Upper lobe of left lung (tissue), 4 donors: ENCODE measurements at regions not wholly inside any gene's neighbourhood (a gene's known extent, or its start where the extent isn't known, plus 50 kb on each side); places are given as distances from the start of the nearest gene placed in this dataset.

Experiments used
- CTCF ChIP-seq, 6 experiments: fragments of 450-650 bp in 4 of 6; fragments of 200-600 bp in 2 of 6; sonication (generic) in 2 of 6; IDR thresholded peaks; one replicate each; pipeline ENCODE4 v1.5.1; 2016 to 2019; ENCODE audit warnings: antibody characterized with exemption in 6 of 6
- POLR2A ChIP-seq, 4 donors: fragments of 450-650 bp; IDR thresholded peaks; one replicate each; pipeline ENCODE4 v1.5.1; 2016 to 2017; ENCODE audit warnings: antibody characterized with exemption in 4 of 4, mild to moderate bottlenecking in 2 of 4

GRCh38 chr16:62546701-62547100 lies 510.5 kb upstream of the CDH8 start:
- TF ChIP-seq POLR2A (IDR thresholded peaks at IDR 0.05), result no peak
- TF ChIP-seq CTCF (IDR thresholded peaks at IDR 0.05), result no peak
